ENCODE measurements at regions not wholly inside any gene's neighbourhood (a gene's known extent, or its start where the extent isn't known, plus 50 kb on each side); places are given as distances from the start of the nearest gene placed in this dataset.

DNA sequence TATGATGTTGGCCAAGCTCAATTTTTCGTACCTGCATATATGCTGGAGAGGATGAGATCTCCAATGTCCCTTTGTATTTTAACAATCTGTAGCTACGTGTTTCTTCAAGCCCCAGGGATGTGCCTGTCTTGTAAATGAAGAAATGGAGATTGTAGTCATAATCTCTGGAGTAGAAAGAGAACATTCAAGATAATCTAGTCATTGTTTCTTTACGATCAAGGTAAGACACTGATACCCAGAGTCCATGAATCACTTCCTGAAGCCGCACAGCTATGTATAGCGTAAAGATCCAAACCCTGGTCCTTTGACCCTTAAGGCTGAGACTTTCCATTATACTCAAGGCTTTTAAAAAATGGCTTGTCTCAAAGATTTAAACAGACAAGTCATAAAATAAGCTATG lies 205.5 kb downstream of the HS3ST3B1 start:
- TF ChIP-seq, protein P1, sequence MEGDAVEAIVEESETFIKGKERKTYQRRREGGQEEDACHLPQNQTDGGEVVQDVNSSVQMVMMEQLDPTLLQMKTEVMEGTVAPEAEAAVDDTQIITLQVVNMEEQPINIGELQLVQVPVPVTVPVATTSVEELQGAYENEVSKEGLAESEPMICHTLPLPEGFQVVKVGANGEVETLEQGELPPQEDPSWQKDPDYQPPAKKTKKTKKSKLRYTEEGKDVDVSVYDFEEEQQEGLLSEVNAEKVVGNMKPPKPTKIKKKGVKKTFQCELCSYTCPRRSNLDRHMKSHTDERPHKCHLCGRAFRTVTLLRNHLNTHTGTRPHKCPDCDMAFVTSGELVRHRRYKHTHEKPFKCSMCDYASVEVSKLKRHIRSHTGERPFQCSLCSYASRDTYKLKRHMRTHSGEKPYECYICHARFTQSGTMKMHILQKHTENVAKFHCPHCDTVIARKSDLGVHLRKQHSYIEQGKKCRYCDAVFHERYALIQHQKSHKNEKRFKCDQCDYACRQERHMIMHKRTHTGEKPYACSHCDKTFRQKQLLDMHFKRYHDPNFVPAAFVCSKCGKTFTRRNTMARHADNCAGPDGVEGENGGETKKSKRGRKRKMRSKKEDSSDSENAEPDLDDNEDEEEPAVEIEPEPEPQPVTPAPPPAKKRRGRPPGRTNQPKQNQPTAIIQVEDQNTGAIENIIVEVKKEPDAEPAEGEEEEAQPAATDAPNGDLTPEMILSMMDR (IDR thresholded peaks at IDR 0.05), result no peak
- TF ChIP-seq POLR2AphosphoS5 (IDR thresholded peaks at IDR 0.05), result no peak

Data from breast epithelium (tissue), 3 donors.